HG02678 (cell line): ENCODE measurements at regions not wholly inside any gene's neighbourhood (a gene's known extent, or its start where the extent isn't known, plus 50 kb on each side); places are given as distances from the start of the nearest gene placed in this dataset.
"Not testable (repeated sequence)": the region's sequence is repeated elsewhere in the genome, so short reads cannot be mapped to it uniquely, and the experiment has no call there.

Experiments
- ATAC-seq: cut with Tn5 transposase; IDR thresholded peaks from one replicate; pipeline ENCODE4 v1.9.1; 2021; ENCODE audit warnings: mild to moderate bottlenecking, moderate library complexity; ENCODE audit not compliant: unreplicated experiment

GRCh38 chrX:20718592-20719380, 452.1 kb upstream of the RPS6KA3 start:
- no peak for ATAC-seq

GRCh38 chrX:20715176-20715575, 448.5 kb upstream of the RPS6KA3 start:
- no peak for ATAC-seq

- ATAC-seq: no peak
Measured at GRCh38 chrX:20712811-20713210, 446.1 kb upstream of the RPS6KA3 start.

GRCh38 chrX:20711366-20711765, 444.7 kb upstream of the RPS6KA3 start:
- ATAC-seq: no peak

- ATAC-seq: no peak
Measured at GRCh38 chrX:20693078-20693477, 426.4 kb upstream of the RPS6KA3 start.

- ATAC-seq: no peak
Measured at GRCh38 chrX:20686256-20686655, 419.5 kb upstream of the RPS6KA3 start.

GRCh38 chrX:20685652-20686051, 418.9 kb upstream of the RPS6KA3 start:
- no peak for ATAC-seq

GRCh38 chrX:20681683-20682082, 415.0 kb upstream of the RPS6KA3 start:
- no peak for ATAC-seq

GRCh38 chrX:20680998-20681397, 414.3 kb upstream of the RPS6KA3 start:
- ATAC-seq: no peak

GRCh38 chrX:20672476-20672875, 405.8 kb upstream of the RPS6KA3 start:
- no peak for ATAC-seq

GRCh38 chrX:20671746-20672145, 405.0 kb upstream of the RPS6KA3 start:
- not testable (repeated sequence) for ATAC-seq

GRCh38 chrX:20670611-20671010, 403.9 kb upstream of the RPS6KA3 start:
- ATAC-seq: no peak

GRCh38 chrX:20668550-20668949, 401.8 kb upstream of the RPS6KA3 start:
- ATAC-seq: no peak

- ATAC-seq: no peak
Measured at GRCh38 chrX:20666331-20666730, 399.6 kb upstream of the RPS6KA3 start.

- no peak for ATAC-seq
Measured at GRCh38 chrX:20665481-20665880, 398.8 kb upstream of the RPS6KA3 start.

- no peak for ATAC-seq
Measured at GRCh38 chrX:20664774-20665173, 398.1 kb upstream of the RPS6KA3 start.

- no peak for ATAC-seq
Measured at GRCh38 chrX:20664131-20664530, 397.4 kb upstream of the RPS6KA3 start.

- ATAC-seq: no peak
Measured at GRCh38 chrX:20663336-20663735, 396.6 kb upstream of the RPS6KA3 start.

GRCh38 chrX:20656721-20657120, 390.0 kb upstream of the RPS6KA3 start:
- ATAC-seq: no peak

GRCh38 chrX:20654596-20655106, 387.9 kb upstream of the RPS6KA3 start:
- no peak for ATAC-seq

GRCh38 chrX:20653070-20653469, 386.4 kb upstream of the RPS6KA3 start:
- ATAC-seq: no peak

- no peak for ATAC-seq
Measured at GRCh38 chrX:20641954-20642353, 375.2 kb upstream of the RPS6KA3 start.

- no peak for ATAC-seq
Measured at GRCh38 chrX:20639115-20639514, 372.4 kb upstream of the RPS6KA3 start.
